Testis (tissue), 2 donors: ENCODE measurements at regions not wholly inside any gene's neighbourhood (a gene's known extent, or its start where the extent isn't known, plus 50 kb on each side); places are given as distances from the start of the nearest gene placed in this dataset.

Source experiments
- DNase-seq: peaks from one replicate; pipeline ENCODE4 v3.0.0-alpha.2; 2019
- H3K27ac ChIP-seq, 2 donors: fragments of 200-600 bp; sonication (generic); one replicate each; pipeline ENCODE4 v1.5.1; 2019
- H3K27me3 ChIP-seq: fragments of 200-600 bp; sonication (generic); one replicate; pipeline ENCODE4 v1.5.1; 2019
- H3K36me3 ChIP-seq: fragments of 200-600 bp; sonication (generic); one replicate; pipeline ENCODE4 v1.5.1; 2017; ENCODE audit warnings: low read depth; ENCODE audit errors: missing control alignments
- H3K4me1 ChIP-seq: fragments of 200-600 bp; sonication (generic); one replicate; pipeline ENCODE4 v1.5.1; 2019
- H3K4me3 ChIP-seq, 2 donors: fragments of 200-600 bp; sonication (generic); one replicate each; pipeline ENCODE4 v1.5.1; 2017 to 2019
- H3K9me3 ChIP-seq: fragments of 200-600 bp; sonication (generic); one replicate; pipeline ENCODE4 v1.5.1; 2017
- CTCF ChIP-seq, 3 experiments: fragments of 450-650 bp in 2 of 3; fragments of 200-600 bp in 1 of 3; sonication (generic) in 1 of 3; IDR thresholded peaks; one replicate each; pipeline ENCODE4 v1.5.1; 2016 to 2019; ENCODE audit warnings: antibody characterized with exemption in 3 of 3, mild to moderate bottlenecking in 2 of 3, moderate library complexity in 1 of 3
- POLR2A ChIP-seq: fragments of 450-650 bp; IDR thresholded peaks from one replicate; pipeline ENCODE4 v1.6.1; 2017; ENCODE audit warnings: antibody characterized with exemption, mild to moderate bottlenecking, moderate library complexity
- WGBS, 2 donors: methylation state at CpG; one replicate each; pipeline ENCODE4 v1.1.5; 2018; 5-methylcytosine and 5-hydroxymethylcytosine counted together
- intact Hi-C: fragments of 100-400 bp; cut with DNase I; formaldehyde crosslinking; loops from one replicate; pipeline ENCODE4 v1.15.1; 2023; ENCODE audit warnings: low total_unique reads

- H3K36me3 ChIP-seq: no peaks in the 10 kb centered on the region
These were observed 223.2 kb downstream of the SYK start for GRCh38 chr9:91024841-91025240.

GRCh38 chr9:91025856-91026255 lies 224.2 kb downstream of the SYK start:
- Histone ChIP-seq H3K9me3 (no peaks in the 10 kb centered on the region), H3K36me3 (no peaks in the 10 kb centered on the region), H3K4me1 (no peaks in the 10 kb centered on the region), H3K27me3 (no peaks in the 10 kb centered on the region), H3K4me3 (no peak overlapping the region), H3K27ac (no peak overlapping the region)
- DNase-seq: no peak
- TF ChIP-seq CTCF (IDR thresholded peaks at IDR 0.05): no peak
- TF ChIP-seq POLR2A: no peak
- WGBS, 2 donors: 93 to 96% methylated on average over 4 of the region's 4 CpGs
- intact Hi-C loops: no loop called here

More at GRCh38 chr9:91024841-91025240, 223.2 kb downstream of the SYK start:
- H3K27ac ChIP-seq: no peak overlapping the region
- no peak for TF ChIP-seq CTCF (IDR thresholded peaks at IDR 0.05)
- TF ChIP-seq POLR2A: no peak
- 92% methylated on average over 4 of the region's 4 CpGs for WGBS, 2 donors
- intact Hi-C loops: no loop called here
- no peaks in the 10 kb centered on the region for H3K9me3 ChIP-seq
- H3K4me1 ChIP-seq: no peaks in the 10 kb centered on the region
- no peak overlapping the region for H3K4me3 ChIP-seq
- H3K27me3 ChIP-seq: no peaks in the 10 kb centered on the region
- no peak for DNase-seq

GRCh38 chr9:91026266-91026665 lies 224.6 kb downstream of the SYK start:
- H3K27me3 ChIP-seq: no peaks in the 10 kb centered on the region
- no peak for TF ChIP-seq CTCF (IDR thresholded peaks at IDR 0.05)
- no peak for TF ChIP-seq POLR2A

GRCh38 chr9:91027005-91027404 lies 225.4 kb downstream of the SYK start:
- H3K27me3 ChIP-seq: no peaks in the 10 kb centered on the region
- H3K36me3 ChIP-seq: no peaks in the 10 kb centered on the region
- DNase-seq: no peak
- H3K9me3 ChIP-seq: no peaks in the 10 kb centered on the region
- TF ChIP-seq CTCF (IDR thresholded peaks at IDR 0.05) (no peak), POLR2A (no peak)
- 93 to 95% methylated on average over 3 of the region's 3 CpGs for WGBS, 2 donors
- no peak overlapping the region for H3K27ac ChIP-seq
- no peaks in the 10 kb centered on the region for H3K4me1 ChIP-seq
- intact Hi-C loops: no loop called here
- no peak overlapping the region for H3K4me3 ChIP-seq

More at GRCh38 chr9:91026266-91026665, 224.6 kb downstream of the SYK start:
- intact Hi-C loops: no loop called here
- Histone ChIP-seq H3K36me3 (no peaks in the 10 kb centered on the region), H3K9me3 (no peaks in the 10 kb centered on the region), H3K4me3 (no peak overlapping the region), H3K4me1 (no peaks in the 10 kb centered on the region), H3K27ac (no peak overlapping the region)
- no peak for DNase-seq
- WGBS, 2 donors: 67 to 88% methylated on average over 8 of the region's 8 CpGs

- 91 to 98% methylated on average over 2 to 8 of the region's 8 CpGs for WGBS, 2 donors
- intact Hi-C loops: no loop called here
- no peak for DNase-seq
These were observed 226.7 kb downstream of the SYK start for GRCh38 chr9:91028166-91028827.

More at GRCh38 chr9:91028166-91028827, 226.7 kb downstream of the SYK start:
- H3K9me3 ChIP-seq: no peaks in the 10 kb centered on the region
- no peak overlapping the region for H3K4me3 ChIP-seq
- no peak overlapping the region for H3K27ac ChIP-seq
- no peaks in the 10 kb centered on the region for H3K36me3 ChIP-seq
- H3K4me1 ChIP-seq: no peaks in the 10 kb centered on the region
- no peaks in the 10 kb centered on the region for H3K27me3 ChIP-seq
- TF ChIP-seq CTCF (IDR thresholded peaks at IDR 0.05) (no peak), POLR2A (no peak)
